HL-60 (cell line): ENCODE measurements at regions not wholly inside any gene's neighbourhood (a gene's known extent, or its start where the extent isn't known, plus 50 kb on each side); places are given as distances from the start of the nearest gene placed in this dataset.

Experiments
- DNase-seq, 2 experiments: peaks; one replicate each; pipeline ENCODE4 v3.0.0-alpha.2; 2010 to 2020; ENCODE audit warnings: low read depth in 1 of 2, low spot score in 1 of 2
- H3K27ac ChIP-seq: fragments of 250-450 bp; sonication (Bioruptor Pico); replicated peaks from 2 replicates; pipeline ENCODE4 v1.5.1; 2020; ENCODE audit warnings: mild to moderate bottlenecking, moderate library complexity
- H3K27me3 ChIP-seq: fragments of 250-450 bp; sonication (Bioruptor Pico); 2 replicates; pipeline ENCODE4 v1.5.1; 2021; ENCODE audit warnings: mild to moderate bottlenecking, moderate library complexity; ENCODE audit not compliant: insufficient read depth, poor library complexity, severe bottlenecking
- H3K4me3 ChIP-seq: replicated peaks from 2 replicates; pipeline ENCODE4 v1.5.1; 2011; ENCODE audit warnings: mild to moderate bottlenecking, control low read depth, low read length; ENCODE audit not compliant: insufficient read depth
- GABPA ChIP-seq: IDR thresholded peaks from 2 replicates; pipeline ENCODE4 v1.6.1; 2012; ENCODE audit warnings: low read depth
- POLR2AphosphoS5 ChIP-seq: IDR thresholded peaks from 2 replicates; pipeline ENCODE4 v1.6.1; 2012; ENCODE audit warnings: low read depth
- SPI1 ChIP-seq: IDR thresholded peaks from 2 replicates; pipeline ENCODE4 v1.6.1; 2012; ENCODE audit warnings: low read depth, mild to moderate bottlenecking, borderline replicate concordance
- TF ChIP-seq, protein P1 (sequence below): IDR thresholded peaks from one replicate; pipeline ENCODE4 v1.5.1; 2011; ENCODE audit warnings: low read length, control low read depth, inconsistent platforms; ENCODE audit not compliant: insufficient read depth
- TF ChIP-seq, protein P2 (sequence below): IDR thresholded peaks from 2 replicates; pipeline ENCODE4 v1.6.1; 2012; ENCODE audit warnings: low read depth; ENCODE audit not compliant: insufficient replicate concordance

DNA sequence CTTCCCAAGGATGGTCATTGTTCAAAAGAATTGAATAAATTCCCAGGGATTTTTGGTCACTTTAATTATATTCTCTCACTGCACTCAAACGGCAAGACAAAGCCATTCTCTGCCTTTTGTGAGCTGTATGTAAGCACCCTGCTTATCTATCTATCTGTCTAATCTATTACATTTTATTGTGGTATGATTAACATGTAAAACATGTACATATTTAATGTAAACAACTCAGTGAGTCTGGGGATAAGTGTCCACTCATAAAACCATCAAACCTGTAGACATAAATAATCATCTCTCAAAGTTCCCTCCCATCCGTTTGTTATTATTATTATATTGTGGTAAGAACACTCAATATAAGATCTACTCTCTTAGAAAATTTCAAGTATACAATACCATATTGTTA is 167.1 kb downstream of the CAND1 start:
- no peak overlapping the region for H3K27ac ChIP-seq
- TF ChIP-seq GABPA = no peak
- TF ChIP-seq, protein P1, sequence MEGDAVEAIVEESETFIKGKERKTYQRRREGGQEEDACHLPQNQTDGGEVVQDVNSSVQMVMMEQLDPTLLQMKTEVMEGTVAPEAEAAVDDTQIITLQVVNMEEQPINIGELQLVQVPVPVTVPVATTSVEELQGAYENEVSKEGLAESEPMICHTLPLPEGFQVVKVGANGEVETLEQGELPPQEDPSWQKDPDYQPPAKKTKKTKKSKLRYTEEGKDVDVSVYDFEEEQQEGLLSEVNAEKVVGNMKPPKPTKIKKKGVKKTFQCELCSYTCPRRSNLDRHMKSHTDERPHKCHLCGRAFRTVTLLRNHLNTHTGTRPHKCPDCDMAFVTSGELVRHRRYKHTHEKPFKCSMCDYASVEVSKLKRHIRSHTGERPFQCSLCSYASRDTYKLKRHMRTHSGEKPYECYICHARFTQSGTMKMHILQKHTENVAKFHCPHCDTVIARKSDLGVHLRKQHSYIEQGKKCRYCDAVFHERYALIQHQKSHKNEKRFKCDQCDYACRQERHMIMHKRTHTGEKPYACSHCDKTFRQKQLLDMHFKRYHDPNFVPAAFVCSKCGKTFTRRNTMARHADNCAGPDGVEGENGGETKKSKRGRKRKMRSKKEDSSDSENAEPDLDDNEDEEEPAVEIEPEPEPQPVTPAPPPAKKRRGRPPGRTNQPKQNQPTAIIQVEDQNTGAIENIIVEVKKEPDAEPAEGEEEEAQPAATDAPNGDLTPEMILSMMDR = no peak
- no peak for DNase-seq
- no peak overlapping the region for H3K4me3 ChIP-seq
- H3K27me3 ChIP-seq = peaks cover 2% of the 10 kb centered on the region

DNA sequence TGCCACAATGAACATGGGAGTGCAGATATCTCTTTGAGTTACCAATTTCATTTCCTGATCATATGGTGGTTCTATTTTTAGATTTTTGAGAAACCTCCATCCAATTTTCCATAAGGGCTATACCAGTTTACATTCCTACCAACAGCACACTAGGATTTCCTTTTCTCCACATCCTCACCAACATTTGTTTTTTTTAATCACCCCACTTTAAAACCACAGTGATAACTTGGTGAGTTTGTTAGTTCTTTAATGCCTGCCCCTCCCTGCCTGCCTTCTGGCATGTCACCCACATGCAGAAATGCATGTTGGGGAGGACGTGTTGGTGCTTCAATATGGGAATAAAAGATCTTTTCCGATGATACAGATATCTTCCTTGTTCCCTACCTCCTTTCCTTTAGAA is 167.9 kb downstream of the CAND1 start:
- no peak for DNase-seq
- no peak overlapping the region for H3K27ac ChIP-seq
- no peaks in the 10 kb centered on the region for H3K27me3 ChIP-seq
- no peak overlapping the region for H3K4me3 ChIP-seq
- TF ChIP-seq, protein P1 = no peak
- TF ChIP-seq SPI1 (no peak), POLR2AphosphoS5 (no peak), GABPA (no peak)
- TF ChIP-seq, protein P2, sequence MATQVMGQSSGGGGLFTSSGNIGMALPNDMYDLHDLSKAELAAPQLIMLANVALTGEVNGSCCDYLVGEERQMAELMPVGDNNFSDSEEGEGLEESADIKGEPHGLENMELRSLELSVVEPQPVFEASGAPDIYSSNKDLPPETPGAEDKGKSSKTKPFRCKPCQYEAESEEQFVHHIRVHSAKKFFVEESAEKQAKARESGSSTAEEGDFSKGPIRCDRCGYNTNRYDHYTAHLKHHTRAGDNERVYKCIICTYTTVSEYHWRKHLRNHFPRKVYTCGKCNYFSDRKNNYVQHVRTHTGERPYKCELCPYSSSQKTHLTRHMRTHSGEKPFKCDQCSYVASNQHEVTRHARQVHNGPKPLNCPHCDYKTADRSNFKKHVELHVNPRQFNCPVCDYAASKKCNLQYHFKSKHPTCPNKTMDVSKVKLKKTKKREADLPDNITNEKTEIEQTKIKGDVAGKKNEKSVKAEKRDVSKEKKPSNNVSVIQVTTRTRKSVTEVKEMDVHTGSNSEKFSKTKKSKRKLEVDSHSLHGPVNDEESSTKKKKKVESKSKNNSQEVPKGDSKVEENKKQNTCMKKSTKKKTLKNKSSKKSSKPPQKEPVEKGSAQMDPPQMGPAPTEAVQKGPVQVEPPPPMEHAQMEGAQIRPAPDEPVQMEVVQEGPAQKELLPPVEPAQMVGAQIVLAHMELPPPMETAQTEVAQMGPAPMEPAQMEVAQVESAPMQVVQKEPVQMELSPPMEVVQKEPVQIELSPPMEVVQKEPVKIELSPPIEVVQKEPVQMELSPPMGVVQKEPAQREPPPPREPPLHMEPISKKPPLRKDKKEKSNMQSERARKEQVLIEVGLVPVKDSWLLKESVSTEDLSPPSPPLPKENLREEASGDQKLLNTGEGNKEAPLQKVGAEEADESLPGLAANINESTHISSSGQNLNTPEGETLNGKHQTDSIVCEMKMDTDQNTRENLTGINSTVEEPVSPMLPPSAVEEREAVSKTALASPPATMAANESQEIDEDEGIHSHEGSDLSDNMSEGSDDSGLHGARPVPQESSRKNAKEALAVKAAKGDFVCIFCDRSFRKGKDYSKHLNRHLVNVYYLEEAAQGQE = no peak

DNA sequence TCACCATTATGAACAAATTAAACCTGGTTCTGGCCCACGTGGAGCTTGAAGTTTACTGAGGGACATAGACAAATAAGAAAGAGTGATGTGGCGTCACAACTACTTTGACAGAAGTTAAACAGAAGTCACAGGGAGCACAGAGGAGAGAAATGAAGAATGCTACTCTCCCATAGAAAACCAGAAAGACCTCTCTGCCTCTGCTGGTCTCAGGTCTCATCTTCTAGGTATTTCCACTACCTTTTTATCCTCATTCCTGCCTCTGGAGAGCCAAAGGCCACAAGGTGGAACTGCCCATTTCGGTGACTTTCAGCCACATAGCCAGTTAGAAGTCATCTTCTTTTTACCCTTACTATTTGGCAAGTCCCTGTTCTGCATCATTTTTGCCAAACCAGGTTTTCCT is 170.5 kb downstream of the CAND1 start:
- TF ChIP-seq, protein P2 = no peak
- TF ChIP-seq GABPA = no peak
- no peak for TF ChIP-seq POLR2AphosphoS5
- no peak for TF ChIP-seq SPI1
- Histone ChIP-seq H3K4me3 (no peak overlapping the region), H3K27ac (no peak overlapping the region), H3K27me3 (no peaks in the 10 kb centered on the region)
- no peak for DNase-seq

DNA sequence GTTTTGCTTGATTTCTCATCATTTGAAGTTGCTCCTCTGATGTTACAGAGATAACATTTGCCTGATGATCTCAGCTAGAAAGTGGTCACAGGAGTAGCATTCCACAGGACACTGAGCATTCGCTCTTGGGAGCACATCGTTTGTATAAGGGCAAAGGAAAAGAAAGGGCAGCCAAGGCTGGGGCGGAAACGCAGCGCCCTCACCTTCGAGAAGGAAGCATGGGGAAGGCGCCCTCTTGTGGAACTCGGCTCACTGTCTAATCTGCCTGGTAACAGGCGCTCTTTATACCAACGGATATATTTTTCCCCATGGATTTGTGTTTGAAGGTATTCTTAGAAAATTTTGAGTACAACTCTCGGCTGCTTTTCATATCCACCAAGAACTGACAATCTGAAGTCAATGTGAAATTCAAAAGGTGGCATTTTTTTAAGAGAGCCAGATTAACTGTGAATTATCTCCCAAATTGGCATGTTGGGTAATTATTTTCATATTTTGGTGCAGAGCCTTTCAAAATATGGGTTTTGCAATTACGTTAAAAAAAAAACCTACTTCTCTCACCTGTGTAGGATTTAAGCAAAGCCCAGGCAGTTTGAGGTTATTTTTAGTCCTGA is 172.7 kb downstream of the CAND1 start:
- Histone ChIP-seq H3K27ac (no peak overlapping the region), H3K4me3 (no peak overlapping the region), H3K27me3 (no peaks in the 10 kb centered on the region)
- peak in 1 of 2 experiments; percentile 75 for DNase-seq
- no peak for TF ChIP-seq POLR2AphosphoS5
- TF ChIP-seq, protein P1 = peak; percentile 67
